Stimulated activated CD8-positive, alpha-beta memory T cell treated with anti-CD3 and anti-CD28 coated beads, Interleukin-4, amount 100 ng/mL, for 24 hours (primary cell): ENCODE measurements at regions not wholly inside any gene's neighbourhood (a gene's known extent, or its start where the extent isn't known, plus 50 kb on each side); places are given as distances from the start of the nearest gene placed in this dataset.
"Not testable (repeated sequence)": the region's sequence is repeated elsewhere in the genome, so short reads cannot be mapped to it uniquely, and the experiment has no call there.

Experiments
- DNase-seq: peaks from one replicate; pipeline ENCODE4 v3.0.0-alpha.2; 2020; ENCODE audit warnings: low read depth

GRCh38 chr6:4725136-4725760 is 51.0 kb upstream of the CDYL start:
- not testable (repeated sequence) for DNase-seq

DNA sequence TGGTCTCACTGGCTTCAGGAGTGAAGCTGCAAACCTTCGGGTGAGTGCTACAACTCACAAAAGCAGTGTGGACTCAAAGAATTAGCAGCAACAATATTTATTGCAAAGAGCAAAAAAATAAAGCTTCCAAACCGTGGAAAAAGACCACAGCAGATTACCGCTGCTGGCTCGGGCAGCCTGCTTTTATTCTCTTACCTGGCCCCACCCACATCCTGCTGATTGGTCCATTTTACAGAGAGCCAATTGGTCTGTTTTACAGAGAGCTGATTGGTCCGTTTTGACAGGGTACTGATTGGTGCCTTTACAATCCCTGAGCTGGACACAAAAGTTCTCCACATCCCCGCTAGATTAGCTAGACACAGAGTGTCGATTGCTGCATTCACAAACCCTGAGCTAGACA is 51.5 kb upstream of the CDYL start:
- DNase-seq = not testable (repeated sequence)

- DNase-seq = no peak
Measured at GRCh38 chr6:4723383-4723782, 52.8 kb upstream of the CDYL start.

DNA sequence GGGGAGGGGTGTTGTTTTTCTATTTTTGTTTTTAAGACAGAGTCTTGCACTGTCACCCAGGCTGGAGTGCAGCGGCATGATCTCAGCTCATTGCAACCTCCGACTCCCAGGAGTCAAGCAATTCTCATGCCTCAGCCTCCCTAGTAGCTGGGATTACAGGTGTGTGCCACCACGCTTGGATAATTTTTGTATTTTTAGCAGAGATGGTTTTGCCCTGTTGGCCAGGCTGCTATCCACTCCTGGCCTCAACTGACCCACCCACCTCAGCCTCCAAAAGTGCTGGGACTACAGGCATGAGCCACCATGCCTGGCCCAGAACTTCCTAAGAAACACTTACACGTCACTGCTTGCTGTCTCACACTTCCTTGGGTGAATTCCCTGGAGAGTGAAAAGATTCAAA is 54.8 kb upstream of the CDYL start:
- DNase-seq = not testable (repeated sequence)

- no peak for DNase-seq
Measured at GRCh38 chr6:4719491-4719890, 56.7 kb upstream of the CDYL start.

GRCh38 chr6:4717856-4718255 is 58.3 kb upstream of the CDYL start:
- DNase-seq = no peak

DNA sequence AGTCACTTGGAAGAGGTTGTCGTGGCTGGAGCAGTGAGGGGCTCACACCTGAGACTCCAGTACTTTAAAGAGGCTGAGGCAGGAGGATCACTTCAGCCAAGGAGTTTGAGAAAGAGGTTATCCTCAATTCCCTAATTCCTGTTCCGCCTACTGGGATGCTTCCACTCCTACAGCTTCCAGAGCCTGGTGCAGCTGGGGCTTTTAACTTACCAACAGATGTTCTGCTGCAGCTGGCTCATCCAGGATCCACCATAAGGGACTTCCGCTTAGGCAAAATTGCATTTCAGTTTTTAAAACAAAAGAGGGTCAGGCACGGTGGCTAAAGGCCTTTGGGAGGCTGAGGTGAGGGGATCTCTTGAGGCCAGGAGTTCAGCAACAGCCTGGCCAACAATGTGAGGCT is 59.1 kb upstream of the CDYL start:
- no peak for DNase-seq

- DNase-seq = no peak
Measured at GRCh38 chr6:4714961-4715501, 61.2 kb upstream of the CDYL start.

- DNase-seq = no peak
Measured at GRCh38 chr6:4712291-4712690, 63.9 kb upstream of the CDYL start.

GRCh38 chr6:4707011-4707410 is 69.2 kb upstream of the CDYL start:
- no peak for DNase-seq

DNA sequence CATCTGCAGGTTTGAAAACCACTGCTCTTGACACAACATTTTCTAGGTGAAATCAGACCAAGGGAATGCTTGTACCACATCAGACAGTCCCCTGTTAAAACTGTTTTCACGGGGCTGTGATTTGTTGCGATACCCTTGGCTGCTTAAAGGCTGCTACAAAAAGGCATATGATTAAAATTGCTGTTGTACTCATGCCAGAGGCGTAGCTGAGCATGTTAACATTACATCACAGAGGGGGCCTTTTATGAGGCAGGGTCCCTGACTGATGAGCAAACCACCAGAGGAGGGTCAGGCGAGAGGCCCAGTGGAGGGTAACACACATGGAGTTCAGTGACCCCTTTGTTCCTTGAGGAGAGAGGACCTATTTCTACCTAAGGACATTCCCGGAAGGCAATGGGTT is 70.4 kb upstream of the CDYL start:
- DNase-seq = no peak

DNA sequence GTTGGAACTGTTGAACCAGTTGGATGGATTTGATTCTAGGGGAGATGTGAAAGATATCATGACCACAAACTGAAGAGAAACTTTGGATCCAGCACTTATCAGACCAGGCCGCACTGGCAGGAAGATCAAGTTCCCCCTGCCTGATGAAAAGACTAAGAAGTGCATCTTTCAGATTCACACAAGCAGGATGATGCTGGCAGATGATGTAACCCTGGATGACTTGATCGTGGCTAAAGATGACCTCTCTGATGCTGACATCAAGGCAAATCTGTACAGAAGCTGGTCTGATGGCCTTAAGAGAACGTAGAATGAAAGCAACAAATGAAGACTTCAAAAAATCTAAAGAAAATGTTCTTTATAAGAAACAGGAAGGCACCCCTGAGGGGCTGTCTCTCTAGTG is 72.8 kb upstream of the CDYL start:
- DNase-seq = no peak

DNA sequence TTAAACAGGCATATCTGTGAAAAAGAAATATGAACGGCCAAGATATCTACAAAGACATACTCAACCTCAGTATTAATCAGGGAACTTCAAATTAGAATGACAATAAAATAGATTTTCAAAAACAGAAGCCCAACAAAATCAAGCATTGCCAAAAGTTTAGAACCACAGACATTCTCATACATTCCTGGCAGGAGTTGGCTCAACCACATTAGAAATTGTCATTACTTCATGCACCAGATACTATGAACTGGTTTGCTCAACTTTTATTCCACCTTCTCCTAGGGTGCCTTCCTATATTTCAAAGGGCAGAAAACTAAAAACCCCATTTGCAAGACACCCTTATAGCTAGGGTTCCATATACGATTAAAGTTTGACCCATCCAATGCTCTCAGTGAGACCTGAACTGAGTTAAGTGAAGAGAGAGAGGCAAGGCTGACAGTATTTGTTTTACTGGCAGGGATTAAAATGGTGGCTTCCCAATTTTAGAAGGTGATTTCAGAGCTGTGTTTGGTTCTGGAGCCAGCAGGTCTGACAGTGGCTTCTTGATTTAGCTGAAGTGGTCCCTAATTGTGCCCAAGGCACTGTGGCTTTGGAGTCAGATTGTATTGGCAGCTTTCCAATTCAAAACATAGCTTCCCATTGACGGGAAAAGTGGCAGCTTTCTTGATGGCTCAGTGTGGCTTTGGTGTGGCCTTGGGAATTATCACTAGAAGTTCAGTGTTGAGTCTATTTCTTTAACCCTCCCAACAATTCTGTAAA is 77.1 kb upstream of the CDYL start:
- DNase-seq = no peak

DNA sequence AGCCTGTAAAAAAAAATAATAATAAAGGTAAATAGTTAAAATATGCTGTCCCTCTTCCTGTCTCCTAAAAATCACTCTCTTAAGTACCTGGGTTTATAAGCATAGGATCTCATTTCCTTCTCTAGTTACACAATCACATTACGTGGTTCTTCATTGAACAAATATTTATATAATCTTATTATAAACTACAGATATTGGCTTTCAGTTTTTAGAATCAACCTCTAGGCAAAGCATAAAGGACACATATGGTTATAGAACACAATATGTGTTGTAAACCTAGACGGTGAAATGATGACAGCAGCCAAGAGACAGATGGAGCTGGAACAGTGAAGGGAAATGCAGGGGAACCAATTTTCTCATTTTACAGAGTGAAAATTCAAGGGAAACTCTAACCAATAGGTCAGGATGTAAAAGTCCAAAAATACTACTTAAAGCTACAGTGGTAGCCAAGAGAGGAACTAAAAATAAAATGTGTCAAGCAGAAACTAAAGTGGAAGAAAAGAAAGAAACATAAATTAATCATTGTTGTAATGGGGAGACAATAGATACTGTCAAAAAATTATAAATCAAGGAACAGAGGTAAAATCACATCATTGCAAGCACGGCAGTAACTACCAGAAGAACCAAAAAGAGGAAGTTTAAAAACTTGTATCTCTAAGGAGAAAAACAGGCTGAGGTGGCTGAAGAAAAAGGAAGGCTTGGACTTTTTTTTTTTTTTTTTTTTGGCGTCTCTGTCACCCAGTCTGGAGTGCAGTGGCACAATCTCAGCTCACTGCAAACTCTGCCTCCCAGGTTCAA is 82.8 kb upstream of the CDYL start:
- DNase-seq = no peak

DNA sequence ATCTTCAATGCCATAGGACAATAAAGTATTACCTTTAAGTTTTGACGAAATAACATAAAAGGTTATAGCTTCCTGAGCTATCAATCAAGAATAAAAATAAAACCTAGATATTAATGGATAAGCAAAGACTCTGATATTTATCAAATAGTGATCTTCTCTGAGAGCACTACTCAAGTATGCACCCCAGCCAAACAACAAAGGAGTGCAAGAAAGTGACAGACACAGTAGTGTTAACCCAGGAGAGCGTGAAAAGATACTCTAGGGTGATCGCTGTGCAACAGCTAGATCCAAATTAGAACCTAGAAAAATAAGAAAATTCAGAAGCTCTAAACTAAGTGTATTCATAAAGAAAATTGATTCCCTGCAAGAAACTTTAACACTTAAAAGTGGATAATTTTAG is 83.5 kb upstream of the CDYL start:
- no peak for DNase-seq

DNA sequence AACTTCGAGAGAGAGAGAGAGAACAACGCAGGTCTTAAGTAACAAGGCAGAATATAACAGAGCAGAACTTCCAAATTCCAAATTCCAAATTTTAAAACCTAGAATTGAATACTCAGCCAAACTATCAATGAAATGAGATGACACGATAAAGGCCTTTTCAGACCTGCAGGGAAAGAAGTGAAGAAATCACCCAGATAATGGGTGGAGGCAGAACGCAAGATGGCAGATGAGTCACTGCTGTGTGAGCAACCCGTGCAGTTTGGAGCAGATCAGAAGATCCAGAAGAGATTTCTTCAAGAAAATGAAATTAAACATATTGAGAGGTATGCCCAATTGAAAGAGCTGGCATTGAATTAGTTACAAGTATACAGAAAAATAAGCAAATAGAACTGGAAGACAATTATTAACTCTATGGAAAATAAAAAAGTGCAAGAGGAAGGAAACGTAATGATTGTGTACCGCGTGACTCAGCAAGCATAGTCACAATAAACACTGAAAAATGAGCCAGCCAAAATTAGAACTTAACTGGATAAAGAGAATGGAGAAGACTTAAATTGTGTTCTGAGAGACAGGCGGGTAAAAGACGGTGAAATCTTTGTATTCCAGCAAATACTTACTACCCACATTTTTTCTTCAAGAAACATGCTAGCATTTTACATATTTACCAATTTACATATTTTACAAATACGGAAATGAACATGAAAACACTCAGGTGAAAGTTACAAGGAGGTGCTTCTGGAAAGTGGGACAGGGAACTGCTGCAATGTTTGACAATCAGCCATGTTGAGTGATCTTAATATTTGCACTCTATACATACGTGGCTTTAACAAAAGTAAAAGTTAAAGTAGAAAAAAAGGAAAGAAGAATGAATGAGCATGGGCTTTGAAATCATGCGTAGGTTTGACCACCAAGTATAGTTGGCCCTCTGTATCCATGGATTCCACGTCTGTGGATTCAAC is 87.9 kb upstream of the CDYL start:
- DNase-seq = no peak

- DNase-seq = no peak
Measured at GRCh38 chr6:4687656-4687988, 88.6 kb upstream of the CDYL start.

DNA sequence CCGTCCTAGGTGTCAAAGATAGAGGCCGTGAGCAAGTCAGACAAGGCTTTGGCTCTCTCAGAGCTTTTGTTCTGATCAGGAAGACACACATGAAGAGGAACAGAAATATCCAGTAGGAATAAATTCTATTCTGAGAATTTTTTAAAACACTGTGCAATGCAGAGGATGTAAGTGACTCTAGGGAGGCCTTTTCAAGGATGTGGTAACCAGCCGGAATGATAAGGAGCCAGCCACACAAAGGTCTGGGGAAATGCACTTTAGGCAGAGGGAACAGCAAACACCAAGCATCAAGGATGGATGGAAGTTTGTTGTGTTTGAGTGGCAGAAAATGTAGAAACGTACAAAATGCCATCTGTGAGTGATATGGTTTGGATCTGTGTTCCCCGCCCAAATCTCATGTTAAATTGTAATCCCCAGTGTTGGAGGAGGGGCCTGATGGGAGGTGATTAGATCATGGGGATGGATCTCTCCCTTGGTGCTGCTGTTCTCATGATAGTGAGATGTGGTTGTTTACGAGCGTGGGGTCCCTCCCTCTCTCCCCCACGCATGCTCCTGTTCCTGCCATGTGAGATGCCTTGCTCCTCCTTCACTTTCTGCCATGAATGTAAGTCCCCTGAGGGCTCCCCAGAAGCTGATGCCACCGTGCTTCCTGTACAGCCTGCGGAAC is 93.6 kb upstream of the CDYL start:
- no peak for DNase-seq

- DNase-seq = no peak
Measured at GRCh38 chr6:4678506-4679300, 97.5 kb upstream of the CDYL start.

GRCh38 chr6:4677751-4678065 is 98.5 kb upstream of the CDYL start:
- no peak for DNase-seq
